GM12891 (cell line): ENCODE measurements at regions not wholly inside any gene's neighbourhood (a gene's known extent, or its start where the extent isn't known, plus 50 kb on each side); places are given as distances from the start of the nearest gene placed in this dataset.

Experiments
- POLR2A ChIP-seq: IDR thresholded peaks from 2 replicates; pipeline ENCODE4 v1.6.1; 2011; ENCODE audit warnings: low read depth, low read length, control low read depth
- POU2F2 ChIP-seq: IDR thresholded peaks from 2 replicates; pipeline ENCODE4 v1.6.1; 2011; ENCODE audit warnings: low read depth, mild to moderate bottlenecking, control low read depth, low read length, moderate library complexity

GRCh38 chr11:90447618-90448017 lies 224.8 kb upstream of the CHORDC1 start:
- no peak for TF ChIP-seq POLR2A
- no peak for TF ChIP-seq POU2F2
